Activated CD4-positive, alpha-beta T cell treated with anti-CD3 and anti-CD28 coated beads, Interleukin-10, Interleukin-2, amounts not matched to agents 100 ng/mL and 50 ng/mL, durations not matched to agents 16 hours and 8 hours (primary cell): ENCODE measurements at regions not wholly inside any gene's neighbourhood (a gene's known extent, or its start where the extent isn't known, plus 50 kb on each side); places are given as distances from the start of the nearest gene placed in this dataset.

Experiments
- DNase-seq: peaks from one replicate; pipeline ENCODE4 v3.0.0-alpha.2; 2020

DNA sequence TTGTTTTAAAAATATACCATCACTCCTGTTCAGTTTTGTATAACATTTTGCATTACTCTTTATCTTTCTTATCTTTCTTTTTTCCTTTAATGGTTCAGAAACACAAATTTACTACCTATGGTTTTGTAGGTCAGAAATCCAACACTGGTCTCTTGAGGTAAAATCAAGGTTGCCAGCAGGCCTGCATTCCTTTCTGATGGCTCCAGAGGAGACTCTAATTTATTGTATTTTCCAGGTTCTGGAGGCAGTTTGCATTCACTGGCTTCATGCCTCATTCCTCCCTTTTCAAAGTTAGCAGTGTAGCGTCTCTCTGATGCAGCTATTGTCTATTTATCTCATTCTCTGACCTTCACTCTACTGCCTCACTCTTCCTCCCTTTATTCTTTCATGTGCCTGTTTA, 767.4 kb downstream of the SLITRK6 start:
- no peak for DNase-seq

DNA sequence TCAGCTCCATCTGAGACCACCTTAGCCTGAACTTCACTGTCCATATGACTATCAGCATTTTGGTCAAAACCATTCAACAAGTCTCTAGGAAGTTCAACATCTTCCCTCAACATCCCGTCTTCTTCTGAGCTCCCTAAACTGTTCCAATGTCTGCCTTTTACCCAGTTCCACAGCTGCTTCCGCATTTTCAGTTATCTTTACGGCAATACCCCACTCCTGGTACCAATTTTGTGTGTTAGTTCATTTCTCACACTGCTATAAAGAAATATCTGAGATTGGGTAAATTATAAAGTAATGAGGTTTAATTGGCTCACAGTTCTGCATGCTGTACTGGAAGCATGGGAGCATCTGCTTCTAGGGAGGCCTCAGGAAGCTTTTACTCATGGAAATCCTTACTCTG, 771.2 kb downstream of the SLITRK6 start:
- no peak for DNase-seq

DNA sequence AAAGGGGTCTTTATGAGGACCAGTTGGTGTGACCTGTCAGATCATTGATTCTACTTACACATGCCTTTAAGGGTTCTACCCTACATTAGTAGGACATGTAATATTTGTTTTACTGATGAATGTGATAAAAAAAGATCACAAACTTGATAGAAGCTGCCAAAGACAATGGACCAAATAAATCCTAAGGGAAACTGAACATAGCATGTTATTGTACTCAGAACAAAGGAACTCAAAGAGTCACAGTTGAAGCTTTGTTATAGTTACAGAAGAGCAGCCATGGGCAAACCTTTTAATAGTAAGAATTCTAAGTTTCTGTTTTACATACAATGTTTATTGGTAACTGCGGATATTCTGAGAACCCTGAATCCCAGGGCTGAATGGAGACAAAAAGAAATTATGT, 780.1 kb downstream of the SLITRK6 start:
- DNase-seq, result no peak

DNA sequence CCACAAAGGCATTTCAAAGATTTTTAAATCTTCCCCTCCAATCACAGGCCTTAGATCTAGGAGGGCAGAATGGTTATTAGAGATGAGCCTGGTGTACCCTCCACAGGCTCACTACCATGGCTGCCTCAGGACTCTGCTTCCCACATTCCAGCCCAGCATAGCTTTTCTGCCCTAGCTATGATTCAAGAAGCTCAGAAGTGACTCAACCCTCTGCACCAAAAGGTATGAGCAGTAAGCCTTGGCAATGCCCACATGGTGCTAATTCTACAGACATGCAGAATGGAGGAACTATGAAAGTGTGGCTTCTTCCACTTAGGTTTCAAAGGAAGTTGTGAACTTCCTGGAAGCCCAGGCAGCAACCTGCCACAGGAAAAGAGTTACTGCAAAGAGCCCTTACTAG, 786.2 kb downstream of the SLITRK6 start:
- no peak for DNase-seq

DNA sequence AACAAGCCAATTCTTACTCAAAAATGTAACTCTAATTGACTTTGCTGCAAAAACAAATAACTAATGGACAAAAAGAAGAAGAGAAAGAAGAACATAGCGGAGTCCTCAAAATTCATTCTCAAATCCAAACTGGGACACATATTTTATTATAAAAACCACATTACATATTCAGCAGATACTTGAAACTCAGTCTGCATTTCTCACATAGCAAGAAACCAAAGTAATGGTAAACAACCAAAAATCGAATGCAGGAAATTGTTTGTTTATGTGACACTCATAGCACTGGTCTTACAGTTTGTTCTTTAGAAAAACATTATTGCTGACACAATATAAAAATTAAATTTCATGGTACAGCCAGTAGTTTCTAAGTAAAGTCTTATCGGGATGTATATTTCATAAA, 789.8 kb downstream of the SLITRK6 start:
- DNase-seq, result no peak

DNA sequence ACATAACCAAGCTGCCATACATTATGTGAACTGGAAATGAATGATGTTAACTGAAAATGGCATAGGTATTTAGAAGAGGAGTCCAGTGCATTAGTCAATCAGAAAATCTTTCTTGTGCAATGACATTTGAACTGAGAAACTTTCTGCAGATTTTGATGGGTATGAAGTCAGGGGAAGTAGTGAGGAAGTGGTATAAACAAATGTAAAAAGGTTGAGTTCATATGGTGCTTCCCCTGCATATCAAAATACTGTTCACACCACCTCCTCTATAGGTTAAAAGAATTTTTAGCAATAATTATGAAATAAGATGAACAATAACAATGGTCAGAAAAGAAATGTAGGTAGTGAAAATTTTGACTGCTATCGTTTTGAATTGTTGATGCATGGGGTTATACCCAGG, 800.0 kb downstream of the SLITRK6 start:
- DNase-seq, result no peak

DNA sequence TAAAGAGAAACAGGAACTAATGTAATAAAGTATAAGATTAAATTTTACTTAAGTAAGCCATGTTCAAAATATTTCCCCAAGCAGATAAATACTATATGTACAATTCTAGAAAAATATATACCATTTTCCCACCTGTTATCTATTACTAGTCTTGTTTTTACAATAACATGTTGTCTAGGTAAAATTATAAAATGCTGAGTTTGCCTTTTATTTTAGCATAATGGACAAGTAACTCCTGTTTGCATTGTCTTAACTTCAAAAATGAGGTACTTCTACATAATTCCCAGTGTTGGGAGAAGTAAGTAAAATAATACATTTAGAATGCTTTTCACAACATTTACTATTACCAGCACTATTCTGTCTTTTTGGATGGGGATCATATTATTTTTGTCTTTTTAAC, 800.5 kb downstream of the SLITRK6 start:
- no peak for DNase-seq

DNA sequence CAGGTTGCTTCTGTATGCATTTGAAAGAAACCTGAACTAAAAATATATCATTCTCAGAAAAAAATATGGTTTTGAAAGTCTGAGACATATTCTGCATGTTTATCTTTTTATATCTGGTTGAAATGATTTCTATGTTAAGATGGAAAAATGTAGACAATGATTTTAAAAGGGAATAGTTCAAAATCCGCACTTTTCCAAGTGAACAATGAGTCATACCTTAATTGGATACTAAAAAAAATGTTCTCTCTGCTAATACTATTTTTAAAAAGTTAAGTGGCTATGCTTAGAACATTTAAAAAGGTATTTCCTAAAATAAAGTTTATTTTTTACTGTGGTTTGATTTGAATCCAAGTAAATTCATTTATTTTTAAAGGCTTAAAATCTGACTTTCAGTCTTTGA, 801.4 kb downstream of the SLITRK6 start:
- no peak for DNase-seq

DNA sequence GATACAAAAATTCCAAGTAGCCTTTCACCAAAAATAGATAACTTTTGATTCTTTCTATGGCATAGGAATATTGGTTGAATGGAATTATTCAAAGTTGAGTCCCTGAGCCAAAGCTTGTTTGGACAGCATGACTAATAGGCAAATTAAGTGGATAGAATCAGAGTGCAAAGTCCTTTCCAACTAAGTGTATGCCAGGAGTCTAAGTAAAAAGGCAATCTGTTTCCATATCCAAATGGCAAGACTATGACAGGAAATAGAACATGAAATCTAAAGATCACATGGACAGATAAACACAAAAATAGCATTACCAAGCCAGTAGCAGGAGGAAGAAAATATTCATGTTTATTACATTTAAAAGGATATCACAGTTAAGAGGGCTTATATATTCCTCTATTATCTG, 804.6 kb downstream of the SLITRK6 start:
- no peak for DNase-seq

DNA sequence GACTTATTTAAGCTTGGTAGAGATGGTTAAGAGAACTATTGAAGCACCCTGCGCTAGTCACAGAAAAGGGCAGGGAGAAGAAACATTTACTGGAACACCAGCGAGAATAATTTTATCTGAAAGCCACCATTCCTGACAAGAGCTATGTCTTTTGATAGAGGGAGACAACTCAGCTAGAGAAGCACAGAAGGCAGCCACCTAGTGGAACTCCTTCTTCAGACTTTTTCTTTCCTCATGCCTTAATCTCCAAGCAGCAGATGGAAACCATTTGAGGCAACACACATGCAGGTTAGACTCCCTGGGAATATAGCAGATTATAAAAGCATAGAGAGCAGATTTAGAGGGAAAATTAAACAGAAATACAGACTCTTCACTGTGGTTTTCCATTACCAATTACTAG, 813.4 kb downstream of the SLITRK6 start:
- no peak for DNase-seq

DNA sequence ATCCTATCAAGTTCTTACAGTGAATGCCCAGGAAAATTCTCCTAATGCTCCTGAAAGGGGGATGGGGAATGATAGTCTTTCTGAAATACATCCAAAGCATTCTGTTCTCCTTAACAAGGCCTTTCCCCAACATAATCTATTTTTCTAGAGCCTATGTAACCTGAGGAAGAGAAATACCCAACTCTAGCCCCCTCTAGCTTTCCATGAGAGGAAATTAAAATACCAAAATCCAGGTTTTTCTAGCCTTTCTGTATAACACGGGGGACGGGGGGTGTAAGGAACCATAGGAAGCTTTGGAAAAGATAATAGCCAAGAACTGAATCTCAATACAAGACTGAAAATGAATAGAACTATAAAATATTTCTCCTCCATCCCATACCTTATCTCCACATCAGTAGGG, 815.9 kb downstream of the SLITRK6 start:
- no peak for DNase-seq

DNA sequence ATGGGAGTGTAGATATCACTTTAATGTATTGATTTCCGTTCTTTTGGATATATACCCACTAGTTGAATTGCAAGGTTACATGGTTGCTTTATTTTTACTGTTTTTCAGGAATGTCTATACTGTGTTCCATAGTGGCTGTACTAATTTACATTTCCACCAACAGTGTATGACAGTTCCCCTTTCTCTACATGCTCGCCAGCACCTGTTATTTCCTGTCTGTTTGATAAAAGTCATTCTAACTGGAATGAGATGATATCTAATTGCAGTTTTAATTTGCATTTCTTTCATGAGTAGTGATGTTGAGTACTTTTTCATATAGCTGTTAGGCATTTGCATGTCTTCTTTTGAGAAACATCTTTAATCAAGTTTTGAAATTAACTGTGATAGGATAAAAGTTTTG, 818.6 kb downstream of the SLITRK6 start:
- DNase-seq, result no peak

DNA sequence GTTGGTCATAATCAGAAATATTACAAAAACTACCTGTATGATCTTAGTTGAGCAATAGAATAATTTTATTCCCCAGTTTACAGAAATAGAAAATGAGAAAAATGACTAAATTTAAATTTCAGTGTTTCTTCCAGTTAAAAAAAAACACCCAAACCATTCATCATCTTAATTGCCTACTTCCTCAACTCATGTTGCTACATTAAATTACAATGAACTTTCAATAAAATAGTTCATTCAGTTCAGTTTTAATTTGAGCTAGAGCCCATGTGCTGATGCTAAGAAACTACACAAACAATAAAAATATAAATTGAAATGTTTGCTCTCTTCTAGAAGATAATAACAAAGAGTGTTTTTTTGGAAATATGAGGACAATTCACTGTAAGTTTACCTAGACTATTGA, 820.4 kb downstream of the SLITRK6 start:
- no peak for DNase-seq

DNA sequence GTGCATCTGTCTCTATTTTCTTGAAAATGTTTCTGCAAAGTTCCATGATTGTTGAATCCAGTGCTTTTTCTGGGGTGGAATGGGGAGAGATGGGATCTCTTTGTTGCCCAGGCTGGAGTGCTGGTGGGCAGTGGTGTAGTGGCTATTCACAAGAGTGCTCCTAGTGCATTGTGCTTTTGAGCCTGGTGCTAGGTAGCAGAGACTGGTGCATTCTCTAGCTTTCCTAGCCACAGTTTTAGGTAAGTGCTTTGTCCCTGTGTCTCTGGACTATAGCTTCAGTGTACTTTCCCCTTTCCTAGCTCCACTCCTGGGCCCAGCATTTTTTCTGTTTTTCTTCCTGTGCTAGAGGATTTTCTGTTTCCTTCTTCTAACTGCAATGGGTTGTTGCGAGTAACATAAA, 825.6 kb downstream of the SLITRK6 start:
- DNase-seq, result no peak

DNA sequence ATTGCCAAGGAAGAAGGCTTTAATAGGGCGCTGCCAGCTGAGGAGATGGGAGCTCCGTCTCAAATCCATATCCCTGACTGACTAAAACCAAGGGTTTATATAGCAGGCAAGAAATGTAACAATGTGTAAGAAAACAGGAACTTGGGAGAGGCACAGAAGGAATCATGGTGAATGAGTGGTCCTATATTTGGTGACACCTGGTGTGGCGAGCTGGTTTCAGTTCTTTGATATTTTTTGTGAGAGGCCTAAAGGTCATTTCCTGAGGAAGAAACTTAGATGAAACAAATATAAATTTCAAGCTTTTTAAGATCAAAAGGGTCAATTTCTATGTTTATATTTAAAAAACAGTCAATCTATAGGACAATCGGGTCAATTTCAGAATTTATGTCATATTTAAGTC, 826.3 kb downstream of the SLITRK6 start:
- DNase-seq, result no peak

DNA sequence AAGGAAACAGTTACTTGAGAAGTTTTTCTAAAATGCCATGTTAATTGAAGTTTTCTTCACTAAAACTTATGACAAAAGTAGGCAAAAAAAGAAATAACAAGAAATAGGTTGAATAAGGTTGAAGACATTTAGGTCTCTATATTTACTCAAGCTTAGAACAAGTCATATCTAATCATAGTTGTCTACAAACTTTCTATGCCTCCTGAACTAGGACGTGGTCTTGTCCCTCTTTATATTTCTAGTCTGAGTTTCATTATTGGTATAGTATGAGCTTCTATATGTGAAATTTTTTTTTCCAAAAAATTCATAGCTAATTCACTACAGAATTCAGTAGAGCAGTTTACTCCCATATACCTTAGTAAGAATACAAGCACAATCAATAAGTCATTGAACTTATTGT, 836.4 kb downstream of the SLITRK6 start:
- DNase-seq, result no peak

DNA sequence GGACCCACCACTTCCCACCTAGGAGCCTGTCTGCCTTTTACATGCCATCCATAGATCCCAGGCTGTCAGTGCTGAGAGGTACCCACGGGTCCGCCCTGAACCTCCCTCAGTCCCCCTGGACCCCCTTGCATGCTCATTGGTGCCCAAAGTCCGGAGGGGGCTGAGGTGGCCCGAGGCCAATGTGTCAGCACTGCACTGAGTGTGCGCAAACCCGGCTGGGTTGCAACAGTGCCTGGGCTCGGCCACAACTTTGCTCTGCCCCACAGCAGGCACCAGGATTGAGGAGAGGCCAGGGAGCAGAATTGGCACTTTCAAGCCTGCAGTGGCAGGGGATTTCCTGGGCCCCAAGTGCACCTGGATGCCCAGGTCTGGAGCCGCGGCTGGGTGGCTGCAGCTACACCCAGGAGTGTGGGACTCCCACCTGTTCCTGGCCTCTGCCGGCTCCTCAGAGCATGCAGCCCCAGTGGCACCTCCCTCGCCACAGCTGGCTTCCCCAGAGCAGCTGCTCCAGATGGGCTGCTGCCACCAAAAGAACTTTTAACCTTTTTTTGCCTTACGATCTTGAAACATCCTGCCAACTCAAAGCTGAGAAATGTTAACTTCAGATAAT, 837.0 kb downstream of the SLITRK6 start:
- no peak for DNase-seq

DNA sequence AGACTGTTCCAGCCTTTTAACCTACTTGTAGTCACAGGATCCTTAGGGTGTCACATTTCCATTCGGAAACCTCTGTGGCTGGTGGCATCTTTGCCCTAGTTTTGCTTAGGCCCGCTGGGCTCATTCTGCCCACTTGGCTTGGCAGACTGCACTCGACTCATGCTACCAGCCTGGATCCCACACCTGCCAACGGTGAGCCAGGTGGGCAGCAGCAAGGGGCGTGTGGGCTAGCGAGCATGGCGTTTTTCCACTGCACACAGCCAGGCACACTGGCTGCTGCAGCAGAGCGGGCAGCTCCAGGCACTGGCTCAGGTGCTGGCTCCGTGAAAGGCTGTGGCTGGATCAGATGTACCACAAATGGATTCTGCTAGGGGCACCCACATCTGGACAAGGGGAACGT, 838.2 kb downstream of the SLITRK6 start:
- DNase-seq, result no peak

DNA sequence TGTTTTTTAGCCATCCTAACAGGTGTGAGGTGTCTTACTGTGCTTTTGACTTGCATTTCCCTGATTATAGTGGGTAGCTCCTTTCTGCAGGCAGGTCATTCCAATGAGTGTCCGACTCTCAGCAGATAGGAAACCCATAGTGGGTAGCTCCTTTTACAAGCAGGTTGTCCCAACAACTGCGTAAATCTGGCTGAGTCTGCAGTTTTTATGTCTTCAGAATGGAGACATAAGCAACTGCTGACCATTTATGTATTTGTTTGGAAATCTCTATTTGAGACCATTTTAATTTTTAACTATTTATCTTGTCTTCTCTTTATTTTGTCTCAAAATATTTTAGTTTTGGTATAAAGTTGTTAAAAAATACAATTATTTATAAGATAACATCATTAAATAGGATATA, 839.4 kb downstream of the SLITRK6 start:
- DNase-seq, result no peak

DNA sequence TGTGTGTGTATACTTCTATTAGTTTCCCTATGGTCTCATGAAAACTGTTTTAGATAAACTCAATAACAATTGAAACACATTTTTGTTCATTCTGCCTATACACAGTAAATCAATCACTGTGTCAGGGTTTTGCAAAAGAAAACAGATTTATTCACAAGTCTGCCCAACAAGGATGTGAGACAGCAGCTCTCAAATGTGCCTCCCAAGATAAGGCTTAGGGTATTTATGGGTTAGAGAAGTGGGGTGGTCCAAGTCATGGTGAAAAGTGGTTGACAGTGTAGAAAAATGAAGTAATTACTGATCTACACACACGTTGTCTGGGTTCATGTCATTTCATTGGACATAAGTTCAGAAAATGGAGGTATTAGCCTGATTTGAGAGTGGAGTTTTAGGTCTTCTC, 844.6 kb downstream of the SLITRK6 start:
- DNase-seq, result no peak

DNA sequence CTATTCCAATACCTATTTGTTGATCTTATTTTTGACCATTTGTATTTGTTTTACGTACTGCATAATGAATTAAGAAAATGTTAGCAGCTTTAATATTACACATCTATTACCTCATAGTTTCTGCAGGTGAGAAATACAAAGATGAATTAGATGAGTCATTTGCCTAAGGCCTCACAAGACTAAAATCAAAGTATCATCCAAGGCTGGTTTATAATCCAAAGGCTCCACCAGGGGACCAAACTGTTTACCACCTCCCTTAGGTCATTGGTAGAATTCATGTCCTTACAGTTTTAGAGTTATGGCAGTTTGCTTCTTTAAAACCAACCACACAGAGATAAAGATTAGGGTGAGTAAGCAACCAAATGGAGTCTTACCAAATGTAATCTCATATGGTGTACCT, 848.1 kb downstream of the SLITRK6 start:
- DNase-seq, result no peak

DNA sequence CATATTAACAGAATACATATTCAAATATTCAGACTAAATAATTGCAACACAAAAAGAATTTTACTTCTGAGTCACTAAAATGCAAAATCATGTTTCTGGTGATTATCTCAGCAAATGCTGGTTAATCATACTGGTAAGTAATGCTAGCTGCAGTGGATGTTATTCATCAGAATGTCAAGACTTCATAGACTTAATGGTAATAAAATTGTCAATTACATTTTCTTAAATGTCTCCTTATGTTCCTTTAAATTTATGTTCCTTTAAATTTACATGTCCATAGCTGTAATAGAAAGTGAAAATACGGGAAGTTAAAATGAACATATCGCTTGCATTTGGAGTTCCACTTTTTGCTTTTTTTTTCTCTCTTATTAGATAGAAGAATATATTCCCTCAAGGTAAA, 853.0 kb downstream of the SLITRK6 start:
- no peak for DNase-seq

DNA sequence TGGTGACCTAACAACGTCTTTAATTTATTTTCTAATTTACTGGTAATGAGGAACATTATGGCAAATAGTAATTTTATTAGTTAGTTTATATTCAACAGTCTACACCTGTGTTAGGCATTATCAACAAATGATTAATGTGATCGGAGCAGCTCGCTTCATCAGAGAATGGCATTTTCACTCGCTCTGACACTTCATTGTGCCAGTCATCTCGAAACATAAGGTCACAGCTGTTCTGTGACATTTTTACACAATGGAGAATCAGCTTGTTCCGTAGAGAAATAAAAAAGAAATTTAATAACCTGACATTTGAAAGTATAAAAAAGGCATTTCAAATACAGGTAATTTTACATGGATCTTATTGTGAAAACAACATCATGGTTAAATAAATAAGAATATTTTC, 858.4 kb downstream of the SLITRK6 start:
- DNase-seq, result no peak

DNA sequence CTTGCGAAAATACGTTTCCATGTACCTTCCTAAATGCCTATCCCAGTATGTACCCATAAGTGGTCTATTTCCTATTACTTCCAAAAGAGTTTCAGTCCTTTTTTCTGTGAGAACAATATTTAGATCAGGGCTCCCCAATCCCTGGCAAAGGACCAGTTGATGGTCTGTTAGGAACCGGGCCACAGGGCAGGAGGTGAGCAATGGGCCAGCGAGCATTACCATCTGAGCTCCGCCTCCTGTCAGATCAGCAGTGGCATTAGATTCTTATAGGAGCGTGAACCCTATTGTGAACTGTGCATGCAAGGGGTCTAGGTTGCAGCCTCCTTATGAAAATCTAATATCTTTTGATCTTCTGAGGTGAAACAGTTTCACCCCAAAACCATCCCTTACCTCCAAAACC, 859.1 kb downstream of the SLITRK6 start:
- DNase-seq, result no peak

DNA sequence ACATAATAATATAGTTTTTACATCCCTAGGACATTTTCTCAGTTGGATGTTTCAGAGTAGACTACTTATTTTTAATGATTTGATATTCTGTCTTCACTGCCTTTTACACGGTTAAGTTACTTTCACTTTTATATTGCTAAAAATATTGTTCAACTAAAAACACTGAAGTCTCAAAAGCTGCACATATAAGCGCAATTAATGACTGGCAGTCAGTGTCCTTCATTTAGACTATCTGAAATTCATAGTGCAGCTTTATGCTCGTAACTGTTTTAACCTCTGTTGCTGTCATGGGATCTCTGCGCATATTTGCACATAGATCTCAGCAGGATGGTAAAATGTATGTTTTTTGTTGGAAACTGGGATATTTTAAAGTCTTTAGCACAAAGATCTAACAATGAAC, 864.3 kb downstream of the SLITRK6 start:
- no peak for DNase-seq

DNA sequence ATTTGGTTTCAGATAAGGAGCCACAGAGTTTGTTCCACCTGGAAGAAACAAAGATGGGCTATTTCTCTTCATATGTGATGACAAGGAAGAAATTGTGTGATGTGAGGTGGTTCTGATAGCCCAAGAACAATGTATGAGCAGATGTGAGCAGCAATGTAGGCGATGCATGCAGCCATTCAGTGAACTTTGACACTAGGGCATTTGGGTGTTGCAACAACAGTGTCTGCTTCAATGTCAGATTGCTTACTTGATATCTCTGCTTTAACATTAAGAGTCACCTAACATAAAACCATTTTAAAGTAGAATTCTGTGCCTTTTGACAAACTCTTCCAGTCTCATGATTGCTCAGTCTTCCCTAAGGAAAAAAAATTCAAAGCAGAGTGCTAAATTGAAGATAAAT, 865.4 kb downstream of the SLITRK6 start:
- DNase-seq, result no peak
